HG03460 (cell line): ENCODE measurements at regions not wholly inside any gene's neighbourhood (a gene's known extent, or its start where the extent isn't known, plus 50 kb on each side); places are given as distances from the start of the nearest gene placed in this dataset.

ENCODE experiments used
- ATAC-seq: cut with Tn5 transposase; IDR thresholded peaks from one replicate; pipeline ENCODE4 v1.9.1; 2021; ENCODE audit not compliant: unreplicated experiment

GRCh38 chr9:81490605-81491331 is 198.6 kb downstream of the TLE1 start:
- no peak for ATAC-seq

GRCh38 chr9:81489046-81489445 is 200.3 kb downstream of the TLE1 start:
- ATAC-seq, result no peak

GRCh38 chr9:81480828-81481604 is 208.3 kb downstream of the TLE1 start:
- ATAC-seq, result no peak

GRCh38 chr9:81479573-81479972 is 209.8 kb downstream of the TLE1 start:
- ATAC-seq, result no peak

- no peak for ATAC-seq
Observed at GRCh38 chr9:81477669-81478068, 211.7 kb downstream of the TLE1 start.

GRCh38 chr9:81476813-81477490 is 212.4 kb downstream of the TLE1 start:
- no peak for ATAC-seq

- no peak for ATAC-seq
Observed at GRCh38 chr9:81474792-81475191, 214.6 kb downstream of the TLE1 start.

GRCh38 chr9:81474125-81474524 is 215.2 kb downstream of the TLE1 start:
- no peak for ATAC-seq

GRCh38 chr9:81473708-81474107 is 215.6 kb downstream of the TLE1 start:
- no peak for ATAC-seq

- ATAC-seq, result no peak
Observed at GRCh38 chr9:81473206-81473605, 216.1 kb downstream of the TLE1 start.

- no peak for ATAC-seq
Observed at GRCh38 chr9:81472701-81473100, 216.6 kb downstream of the TLE1 start.

GRCh38 chr9:81470864-81471263 is 218.5 kb downstream of the TLE1 start:
- ATAC-seq, result no peak

- no peak for ATAC-seq
Observed at GRCh38 chr9:81468084-81468595, 221.2 kb downstream of the TLE1 start.

- no peak for ATAC-seq
Observed at GRCh38 chr9:81466981-81467380, 222.4 kb downstream of the TLE1 start.

- no peak for ATAC-seq
Observed at GRCh38 chr9:81465468-81466011, 223.8 kb downstream of the TLE1 start.

GRCh38 chr9:81462801-81463200 is 226.5 kb downstream of the TLE1 start:
- ATAC-seq, result no peak

GRCh38 chr9:81461196-81461595 is 228.2 kb downstream of the TLE1 start:
- ATAC-seq, result no peak

- ATAC-seq, result no peak
Observed at GRCh38 chr9:81460693-81461092, 228.7 kb downstream of the TLE1 start.

GRCh38 chr9:81459591-81459990 is 229.8 kb downstream of the TLE1 start:
- ATAC-seq, result no peak

- ATAC-seq, result no peak
Observed at GRCh38 chr9:81456431-81457006, 232.8 kb downstream of the TLE1 start.
